ENCODE measurements at regions not wholly inside any gene's neighbourhood (a gene's known extent, or its start where the extent isn't known, plus 50 kb on each side); places are given as distances from the start of the nearest gene placed in this dataset.

GRCh38 chr3:157871248-157871647 is 235.0 kb downstream of the SHOX2 start:
- TF ChIP-seq EP300 (IDR thresholded peaks at IDR 0.05) (no peak), POLR2AphosphoS5 (IDR thresholded peaks at IDR 0.05) (no peak), POLR2A (IDR thresholded peaks at IDR 0.05) (no peak)
- TF ChIP-seq, protein P1, sequence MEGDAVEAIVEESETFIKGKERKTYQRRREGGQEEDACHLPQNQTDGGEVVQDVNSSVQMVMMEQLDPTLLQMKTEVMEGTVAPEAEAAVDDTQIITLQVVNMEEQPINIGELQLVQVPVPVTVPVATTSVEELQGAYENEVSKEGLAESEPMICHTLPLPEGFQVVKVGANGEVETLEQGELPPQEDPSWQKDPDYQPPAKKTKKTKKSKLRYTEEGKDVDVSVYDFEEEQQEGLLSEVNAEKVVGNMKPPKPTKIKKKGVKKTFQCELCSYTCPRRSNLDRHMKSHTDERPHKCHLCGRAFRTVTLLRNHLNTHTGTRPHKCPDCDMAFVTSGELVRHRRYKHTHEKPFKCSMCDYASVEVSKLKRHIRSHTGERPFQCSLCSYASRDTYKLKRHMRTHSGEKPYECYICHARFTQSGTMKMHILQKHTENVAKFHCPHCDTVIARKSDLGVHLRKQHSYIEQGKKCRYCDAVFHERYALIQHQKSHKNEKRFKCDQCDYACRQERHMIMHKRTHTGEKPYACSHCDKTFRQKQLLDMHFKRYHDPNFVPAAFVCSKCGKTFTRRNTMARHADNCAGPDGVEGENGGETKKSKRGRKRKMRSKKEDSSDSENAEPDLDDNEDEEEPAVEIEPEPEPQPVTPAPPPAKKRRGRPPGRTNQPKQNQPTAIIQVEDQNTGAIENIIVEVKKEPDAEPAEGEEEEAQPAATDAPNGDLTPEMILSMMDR (IDR thresholded peaks at IDR 0.05), result no peak

Data from gastroesophageal sphincter (tissue), 3 donors.